Retinal pigment epithelial cell (primary cell): ENCODE measurements at regions not wholly inside any gene's neighbourhood (a gene's known extent, or its start where the extent isn't known, plus 50 kb on each side); places are given as distances from the start of the nearest gene placed in this dataset.
"Not testable (repeated sequence)": the region's sequence is repeated elsewhere in the genome, so short reads cannot be mapped to it uniquely, and the experiment has no call there.

ENCODE experiments used
- DNase-seq: peaks from one replicate; pipeline ENCODE4 v3.0.0-alpha.2; 2010; ENCODE audit warnings: low read depth
- H3K4me3 ChIP-seq: 2 replicates; pipeline ENCODE4 v1.5.1; 2011; ENCODE audit warnings: mild to moderate bottlenecking, low read length, control low read depth, moderate library complexity
- TF ChIP-seq, protein P1 (sequence below): conservative IDR thresholded peaks from 2 replicates; pipeline ENCODE4 v1.5.1; 2011; ENCODE audit warnings: low read depth, low read length, control low read depth, inconsistent platforms

DNA sequence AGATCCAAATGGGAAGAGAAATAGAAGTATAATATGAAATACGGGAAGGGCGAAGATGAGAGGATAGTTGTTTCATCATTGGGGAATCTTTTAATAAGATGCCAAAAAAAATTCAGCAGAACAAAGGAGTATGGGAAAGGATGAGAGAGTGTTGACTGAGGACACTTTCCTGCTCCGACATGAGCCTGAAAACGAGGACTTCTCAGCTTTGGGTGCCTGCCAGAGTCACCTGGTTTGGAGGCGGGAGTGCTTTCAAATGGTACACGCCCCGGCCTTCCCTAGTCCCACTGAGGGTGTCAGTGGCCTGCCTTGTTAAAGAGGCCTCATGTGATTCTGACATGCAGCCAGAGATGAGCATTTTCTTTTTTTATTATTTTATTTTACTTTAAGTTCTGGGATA, 250.9 kb downstream of the ANKRD60 start:
- no peak for DNase-seq
- TF ChIP-seq, protein P1, sequence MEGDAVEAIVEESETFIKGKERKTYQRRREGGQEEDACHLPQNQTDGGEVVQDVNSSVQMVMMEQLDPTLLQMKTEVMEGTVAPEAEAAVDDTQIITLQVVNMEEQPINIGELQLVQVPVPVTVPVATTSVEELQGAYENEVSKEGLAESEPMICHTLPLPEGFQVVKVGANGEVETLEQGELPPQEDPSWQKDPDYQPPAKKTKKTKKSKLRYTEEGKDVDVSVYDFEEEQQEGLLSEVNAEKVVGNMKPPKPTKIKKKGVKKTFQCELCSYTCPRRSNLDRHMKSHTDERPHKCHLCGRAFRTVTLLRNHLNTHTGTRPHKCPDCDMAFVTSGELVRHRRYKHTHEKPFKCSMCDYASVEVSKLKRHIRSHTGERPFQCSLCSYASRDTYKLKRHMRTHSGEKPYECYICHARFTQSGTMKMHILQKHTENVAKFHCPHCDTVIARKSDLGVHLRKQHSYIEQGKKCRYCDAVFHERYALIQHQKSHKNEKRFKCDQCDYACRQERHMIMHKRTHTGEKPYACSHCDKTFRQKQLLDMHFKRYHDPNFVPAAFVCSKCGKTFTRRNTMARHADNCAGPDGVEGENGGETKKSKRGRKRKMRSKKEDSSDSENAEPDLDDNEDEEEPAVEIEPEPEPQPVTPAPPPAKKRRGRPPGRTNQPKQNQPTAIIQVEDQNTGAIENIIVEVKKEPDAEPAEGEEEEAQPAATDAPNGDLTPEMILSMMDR, result no peak
- H3K4me3 ChIP-seq, result no peak overlapping the region

DNA sequence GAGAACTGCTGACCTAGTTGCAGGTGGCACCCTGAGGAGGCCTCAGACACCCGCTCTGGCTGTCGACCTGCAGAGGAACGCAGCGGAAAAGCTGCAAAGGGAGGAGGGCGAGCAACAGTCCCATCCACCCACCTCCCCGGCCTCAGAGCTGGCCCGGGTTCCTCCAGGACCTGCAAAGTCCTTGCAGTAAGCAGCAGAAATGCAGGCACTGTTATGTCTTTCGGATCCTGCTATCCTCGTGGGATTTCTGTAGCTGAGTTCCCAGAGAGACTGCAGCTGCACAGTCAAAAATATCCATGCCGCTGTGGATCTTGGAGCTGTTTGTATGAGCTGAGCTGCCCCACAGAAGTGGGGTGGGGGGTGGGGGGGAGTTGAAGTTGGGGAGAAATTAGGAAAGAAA, 251.3 kb downstream of the ANKRD60 start:
- H3K4me3 ChIP-seq, result no peak overlapping the region
- no peak for DNase-seq
- TF ChIP-seq, protein P1, result no peak

GRCh38 chr20:57974863-57975262, 253.6 kb downstream of the ANKRD60 start:
- no peak for DNase-seq
- TF ChIP-seq, protein P1, result no peak

DNA sequence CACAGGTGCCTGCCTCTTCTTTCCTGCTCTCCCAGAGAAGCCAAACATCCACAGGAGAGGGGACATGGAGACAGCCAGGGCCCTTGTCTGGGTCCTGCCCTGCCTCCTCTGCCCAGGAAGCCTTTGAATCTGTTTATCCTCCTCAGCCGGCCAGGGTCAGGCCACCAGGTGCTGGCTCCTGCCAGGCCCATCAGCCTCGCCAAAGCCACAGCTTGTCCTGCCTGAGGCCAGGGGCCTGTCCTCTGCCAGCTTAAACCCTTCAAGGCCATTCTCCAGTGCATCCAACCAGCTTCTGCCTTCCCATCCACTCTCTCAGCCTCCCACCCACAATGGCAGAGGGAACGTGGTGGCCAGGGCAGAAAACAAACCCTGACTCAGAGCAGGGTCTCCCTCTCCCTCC, 254.6 kb downstream of the ANKRD60 start:
- no peak for DNase-seq
- TF ChIP-seq, protein P1, result no peak
- no peak overlapping the region for H3K4me3 ChIP-seq

More at GRCh38 chr20:57974863-57975262, 253.6 kb downstream of the ANKRD60 start:
- no peak overlapping the region for H3K4me3 ChIP-seq

DNA sequence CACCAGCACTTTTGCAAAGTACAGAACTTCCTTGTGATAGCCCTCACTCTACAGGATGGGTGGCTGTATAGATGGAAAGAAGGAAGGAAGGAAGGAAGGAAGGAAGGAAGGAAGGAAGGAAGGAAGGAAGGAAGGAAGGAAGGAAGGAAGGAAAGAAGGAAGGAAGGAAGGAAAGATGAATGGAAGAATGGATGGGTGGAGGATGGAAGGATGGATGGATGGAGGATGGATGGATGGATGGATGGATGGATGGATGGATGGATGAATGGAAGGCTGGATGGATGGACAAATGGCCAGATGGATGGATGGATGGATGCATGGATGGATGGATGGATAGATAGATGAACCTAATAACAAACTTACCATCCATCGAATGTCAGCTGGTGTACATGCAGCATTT, 256.9 kb downstream of the ANKRD60 start:
- DNase-seq, H3K4me3 ChIP-seq: not testable (repeated sequence)

GRCh38 chr20:57970856-57971255, 257.6 kb downstream of the ANKRD60 start:
- TF ChIP-seq, protein P1, result no peak
- DNase-seq, result no peak
- no peak overlapping the region for H3K4me3 ChIP-seq

GRCh38 chr20:57970116-57970515, 258.3 kb downstream of the ANKRD60 start:
- no peak for DNase-seq
- TF ChIP-seq, protein P1, result no peak
- no peak overlapping the region for H3K4me3 ChIP-seq

DNA sequence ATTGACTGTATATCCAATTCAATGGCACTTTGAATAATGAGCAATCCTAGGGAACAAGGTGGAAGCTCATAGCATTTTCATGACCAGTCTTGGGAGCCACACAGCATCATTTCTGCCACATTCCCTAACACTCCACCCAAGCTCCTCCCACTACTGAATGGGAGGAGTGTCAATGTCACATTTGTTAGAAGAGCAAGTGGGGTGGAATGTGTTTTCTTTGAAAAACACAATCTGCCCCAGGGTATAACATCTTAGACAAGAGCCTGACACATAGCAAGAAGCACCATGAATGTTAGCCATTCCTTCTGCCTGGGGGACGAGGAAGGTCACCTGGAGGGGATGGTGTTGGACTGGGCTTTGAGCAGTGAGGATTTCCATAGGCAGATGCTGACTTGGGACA, 258.3 kb upstream of the PMEPA1 start:
- no peak for DNase-seq
- H3K4me3 ChIP-seq, result no peak overlapping the region
- TF ChIP-seq, protein P1, result no peak
